AG08395 (cell line): ENCODE measurements at regions not wholly inside any gene's neighbourhood (a gene's known extent, or its start where the extent isn't known, plus 50 kb on each side); places are given as distances from the start of the nearest gene placed in this dataset.
A peak's percentile ranks its signal among the peaks of the same experiment; 100 is the strongest.
"Not testable (repeated sequence)": the region's sequence is repeated elsewhere in the genome, so short reads cannot be mapped to it uniquely, and the experiment has no call there.

ENCODE experiments used
- DNase-seq: peaks from one replicate; pipeline ENCODE4 v3.0.0; 2012; ENCODE audit warnings: mixed read lengths, low spot score

GRCh38 chr1:197850918-197851317 lies 51.5 kb upstream of the C1orf53 start:
- no peak for DNase-seq

GRCh38 chr1:197850042-197850441 lies 52.4 kb upstream of the C1orf53 start:
- DNase-seq, result no peak

GRCh38 chr1:197848350-197848749 lies 54.1 kb upstream of the C1orf53 start:
- no peak for DNase-seq

- no peak for DNase-seq
These were observed 56.5 kb upstream of the C1orf53 start for GRCh38 chr1:197845886-197846285.

- DNase-seq, result no peak
These were observed 57.8 kb upstream of the C1orf53 start for GRCh38 chr1:197844651-197845050.

- DNase-seq, result no peak
These were observed 59.0 kb upstream of the C1orf53 start for GRCh38 chr1:197843401-197843800.

- DNase-seq, result no peak
These were observed 59.8 kb upstream of the C1orf53 start for GRCh38 chr1:197842646-197843045.

GRCh38 chr1:197841883-197842553 lies 60.4 kb upstream of the C1orf53 start:
- peak; percentile 25 for DNase-seq

- DNase-seq, result no peak
These were observed 61.3 kb upstream of the C1orf53 start for GRCh38 chr1:197841158-197841557.

- DNase-seq, result not testable (repeated sequence)
These were observed 62.6 kb upstream of the C1orf53 start for GRCh38 chr1:197839786-197840185.

GRCh38 chr1:197838836-197839235 lies 63.6 kb upstream of the DENND1B start:
- peak; percentile 62 for DNase-seq

GRCh38 chr1:197837911-197838310 lies 62.6 kb upstream of the DENND1B start:
- DNase-seq, result no peak

GRCh38 chr1:197836356-197836755 lies 61.1 kb upstream of the DENND1B start:
- DNase-seq, result not testable (repeated sequence)

- not testable (repeated sequence) for DNase-seq
These were observed 53.7 kb upstream of the DENND1B start for GRCh38 chr1:197829011-197829410.

GRCh38 chr1:197825541-197825940 lies 50.3 kb upstream of the DENND1B start:
- DNase-seq, result no peak
